ENCODE measurements at regions not wholly inside any gene's neighbourhood (a gene's known extent, or its start where the extent isn't known, plus 50 kb on each side); places are given as distances from the start of the nearest gene placed in this dataset.

GRCh38 chr12:77575376-77575919 is 255.2 kb upstream of the NAV3 start:
- no peak for TF ChIP-seq EZH2 (IDR thresholded peaks at IDR 0.05; ENCODE audit: borderline replicate concordance, low read depth, low read length, severe bottlenecking)
- no peak for TF ChIP-seq CTCF (IDR thresholded peaks at IDR 0.05; ENCODE audit: borderline replicate concordance, extremely low read depth, low read length, poor library complexity, severe bottlenecking)
